ENCODE measurements at regions not wholly inside any gene's neighbourhood (a gene's known extent, or its start where the extent isn't known, plus 50 kb on each side); places are given as distances from the start of the nearest gene placed in this dataset.

DNA sequence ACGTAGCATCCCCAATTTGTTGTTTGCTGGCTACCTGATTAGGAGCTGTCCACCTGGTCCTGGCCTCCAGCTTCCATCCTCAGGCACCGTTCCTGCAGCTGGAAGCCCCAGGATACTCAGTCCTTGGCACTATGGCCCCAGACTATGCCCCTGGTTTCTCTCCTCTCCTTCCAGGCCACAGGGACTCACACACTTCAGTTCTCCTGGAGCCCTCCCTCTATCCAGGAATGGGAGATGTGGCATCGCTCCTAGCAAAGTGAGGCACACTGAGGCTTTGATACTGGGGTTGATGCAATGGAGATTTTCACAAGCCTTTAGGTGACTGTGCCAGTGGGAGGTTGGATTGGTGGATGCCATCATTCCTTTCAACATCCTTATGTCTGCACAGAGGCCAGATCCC lies 142.8 kb upstream of the B3GAT1 start:
- BruUV-seq (replicated peaks): no TSS peak
- Histone ChIP-seq H3K4me3 (no peak overlapping the region), H3K36me3 (ENCODE audit: control insufficient read depth, insufficient read depth, low read length) (no peaks in the 10 kb centered on the region), H3K4me1 (replicated peaks in 1 of 2; ENCODE audit: control insufficient read depth in 2 of 2, insufficient read depth in 2 of 2, low read length in 2 of 2) (no peaks in the 10 kb centered on the region), H3K27ac (ENCODE audit: extremely low read depth, low read depth, low read length) (no peak overlapping the region), H3K9ac (ENCODE audit: insufficient read depth in 1 of 2, low read depth in 2 of 2, low read length in 2 of 2) (no peak overlapping the region), H4K20me1 (replicated peaks; ENCODE audit: control insufficient read depth, insufficient read depth, low read length) (no peaks in the 10 kb centered on the region), H3K9me3 (replicated peaks; ENCODE audit: control insufficient read depth, insufficient read depth, low read depth, low read length) (no peaks in the 10 kb centered on the region), H2AFZ (ENCODE audit: low read depth, low read length) (no peak overlapping the region), H3K9me1 (ENCODE audit: control insufficient read depth, insufficient read depth, low read length) (no peaks in the 10 kb centered on the region), H3K27me3 (ENCODE audit: control insufficient read depth in 2 of 2, insufficient read depth in 2 of 2, low read length in 2 of 2) (peaks cover 0 to 15% of the 10 kb centered on the region in 2 experiments; a peak in 2 of 5 replicates), H3K79me2 (ENCODE audit: control insufficient read depth, insufficient read depth, low read length) (no peaks in the 10 kb centered on the region), H3K4me2 (ENCODE audit: insufficient read depth, low read length) (no peak overlapping the region)
- in situ Hi-C loops (cut with MboI): no loop called here
- CTCF ChIA-PET (ENCODE audit: low intra/inter-chr PET ratio): no interaction called here
- DNase-seq (ENCODE audit: extremely low read depth in 1 of 4, low spot score in 3 of 4) (no peak), ATAC-seq (no peak), FAIRE-seq (no peak)
- intact Hi-C loops (cut with micrococcal nuclease): no loop called here
- TF ChIP-seq ZNF197 (CRISPR knock-in tag; IDR thresholded peaks at IDR 0.05; ENCODE audit: low read depth) (no peak), RBM25 (IDR thresholded peaks at IDR 0.05; ENCODE audit: low read depth, low read length, severe bottlenecking) (no peak), MAZ (CRISPR knock-in tag; conservative IDR thresholded peaks at IDR 0.05 in 1 of 2, IDR thresholded peaks at IDR 0.05 in 1 of 2) (no peak), ZFP30 (CRISPR knock-in tag; IDR thresholded peaks at IDR 0.05; ENCODE audit: borderline replicate concordance) (no peak), MED1 (CRISPR knock-in tag; IDR thresholded peaks at IDR 0.05; ENCODE audit: borderline replicate concordance) (no peak)
- TF ChIP-seq, protein P1, sequence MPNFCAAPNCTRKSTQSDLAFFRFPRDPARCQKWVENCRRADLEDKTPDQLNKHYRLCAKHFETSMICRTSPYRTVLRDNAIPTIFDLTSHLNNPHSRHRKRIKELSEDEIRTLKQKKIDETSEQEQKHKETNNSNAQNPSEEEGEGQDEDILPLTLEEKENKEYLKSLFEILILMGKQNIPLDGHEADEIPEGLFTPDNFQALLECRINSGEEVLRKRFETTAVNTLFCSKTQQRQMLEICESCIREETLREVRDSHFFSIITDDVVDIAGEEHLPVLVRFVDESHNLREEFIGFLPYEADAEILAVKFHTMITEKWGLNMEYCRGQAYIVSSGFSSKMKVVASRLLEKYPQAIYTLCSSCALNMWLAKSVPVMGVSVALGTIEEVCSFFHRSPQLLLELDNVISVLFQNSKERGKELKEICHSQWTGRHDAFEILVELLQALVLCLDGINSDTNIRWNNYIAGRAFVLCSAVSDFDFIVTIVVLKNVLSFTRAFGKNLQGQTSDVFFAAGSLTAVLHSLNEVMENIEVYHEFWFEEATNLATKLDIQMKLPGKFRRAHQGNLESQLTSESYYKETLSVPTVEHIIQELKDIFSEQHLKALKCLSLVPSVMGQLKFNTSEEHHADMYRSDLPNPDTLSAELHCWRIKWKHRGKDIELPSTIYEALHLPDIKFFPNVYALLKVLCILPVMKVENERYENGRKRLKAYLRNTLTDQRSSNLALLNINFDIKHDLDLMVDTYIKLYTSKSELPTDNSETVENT (CRISPR knock-in tag; IDR thresholded peaks at IDR 0.05): no peak
- TF ChIP-seq, protein P2, sequence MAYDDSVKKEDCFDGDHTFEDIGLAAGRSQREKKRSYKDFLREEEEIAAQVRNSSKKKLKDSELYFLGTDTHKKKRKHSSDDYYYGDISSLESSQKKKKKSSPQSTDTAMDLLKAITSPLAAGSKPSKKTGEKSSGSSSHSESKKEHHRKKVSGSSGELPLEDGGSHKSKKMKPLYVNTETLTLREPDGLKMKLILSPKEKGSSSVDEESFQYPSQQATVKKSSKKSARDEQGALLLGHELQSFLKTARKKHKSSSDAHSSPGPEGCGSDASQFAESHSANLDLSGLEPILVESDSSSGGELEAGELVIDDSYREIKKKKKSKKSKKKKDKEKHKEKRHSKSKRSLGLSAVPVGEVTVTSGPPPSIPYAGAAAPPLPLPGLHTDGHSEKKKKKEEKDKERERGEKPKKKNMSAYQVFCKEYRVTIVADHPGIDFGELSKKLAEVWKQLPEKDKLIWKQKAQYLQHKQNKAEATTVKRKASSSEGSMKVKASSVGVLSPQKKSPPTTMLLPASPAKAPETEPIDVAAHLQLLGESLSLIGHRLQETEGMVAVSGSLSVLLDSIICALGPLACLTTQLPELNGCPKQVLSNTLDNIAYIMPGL (CRISPR knock-in tag; IDR thresholded peaks at IDR 0.05): no peak
- WGBS (ENCODE audit: insufficient coverage, low coverage, missing lambda C conversion rate): 0% methylated on average over 2 of the region's 3 CpGs
- POLR2A ChIA-PET: no interaction called here
